DOHH2 (cell line): ENCODE measurements at regions not wholly inside any gene's neighbourhood (a gene's known extent, or its start where the extent isn't known, plus 50 kb on each side); places are given as distances from the start of the nearest gene placed in this dataset.

Source experiments
- H3F3A ChIP-seq: fragments of 200-600 bp; sonication (generic), shearing (Covaris generic); 2 replicates; pipeline ENCODE4 v1.6.0; 2016; ENCODE audit warnings: antibody characterized with exemption, mild to moderate bottlenecking; ENCODE audit not compliant: control insufficient read depth, insufficient read depth
- H3K27ac ChIP-seq: fragments of 200-600 bp; sonication (generic); 2 replicates; pipeline ENCODE4 v1.5.1; 2014; ENCODE audit warnings: low read depth, mild to moderate bottlenecking, low read length, moderate library complexity
- H3K27me3 ChIP-seq: fragments of 200-600 bp; sonication (generic); 2 replicates; pipeline ENCODE4 v1.6.1; 2014; ENCODE audit warnings: mild to moderate bottlenecking, low read length, mixed read lengths; ENCODE audit not compliant: control insufficient read depth
- H3K36me3 ChIP-seq: fragments of 200-600 bp; sonication (generic); 2 replicates; pipeline ENCODE4 v1.6.1; 2014; ENCODE audit warnings: mild to moderate bottlenecking, low read length, moderate library complexity, mixed read lengths; ENCODE audit not compliant: control insufficient read depth
- H3K4me1 ChIP-seq: fragments of 200-600 bp; sonication (generic); 2 replicates; pipeline ENCODE4 v1.6.1; 2014; ENCODE audit warnings: mild to moderate bottlenecking, low read length, mixed read lengths; ENCODE audit not compliant: control insufficient read depth
- H3K4me2 ChIP-seq: fragments of 200-600 bp; sonication (generic); 2 replicates; pipeline ENCODE4 v1.6.0; 2014; ENCODE audit warnings: mild to moderate bottlenecking, low read length, moderate library complexity
- H3K4me3 ChIP-seq: fragments of 200-600 bp; sonication (generic); 2 replicates; pipeline ENCODE4 v1.5.1; 2014; ENCODE audit warnings: mild to moderate bottlenecking, low read length, mixed read lengths
- H3K79me2 ChIP-seq: fragments of 200-600 bp; sonication (generic); 2 replicates; pipeline ENCODE4 v1.6.1; 2014; ENCODE audit warnings: mild to moderate bottlenecking, low read length, mixed read lengths; ENCODE audit not compliant: control insufficient read depth
- H3K9me2 ChIP-seq: fragments of 200-600 bp; sonication (generic); replicated peaks from 2 replicates; pipeline ENCODE4 v1.6.1; 2014; ENCODE audit warnings: mild to moderate bottlenecking, low read length, mixed read lengths; ENCODE audit not compliant: control insufficient read depth
- H3K9me3 ChIP-seq: fragments of 200-600 bp; sonication (generic); 2 replicates; pipeline ENCODE4 v1.6.1; 2014; ENCODE audit warnings: antibody characterized with exemption, low read length, mixed read lengths; ENCODE audit not compliant: control insufficient read depth, insufficient read depth
- H4K20me1 ChIP-seq: fragments of 200-600 bp; sonication (generic); 2 replicates; pipeline ENCODE4 v1.6.0; 2014; ENCODE audit warnings: low read depth, mild to moderate bottlenecking, antibody characterized with exemption, low read length, moderate library complexity; ENCODE audit not compliant: control insufficient read depth, insufficient read depth
- EZH2phosphoT487 ChIP-seq: fragments of 200-600 bp; sonication (generic); IDR thresholded peaks from 2 replicates; pipeline ENCODE4 v1.6.1; 2017; ENCODE audit warnings: borderline replicate concordance, mild to moderate bottlenecking, antibody characterized with exemption, low read length, moderate library complexity, mixed read lengths
- TF ChIP-seq, protein P1 (sequence below): fragments of 200-600 bp; sonication (generic); IDR thresholded peaks from one replicate; pipeline ENCODE4 v1.5.1; 2014; ENCODE audit warnings: antibody characterized with exemption, mild to moderate bottlenecking, low read depth, low read length; ENCODE audit not compliant: poor library complexity, severe bottlenecking

DNA sequence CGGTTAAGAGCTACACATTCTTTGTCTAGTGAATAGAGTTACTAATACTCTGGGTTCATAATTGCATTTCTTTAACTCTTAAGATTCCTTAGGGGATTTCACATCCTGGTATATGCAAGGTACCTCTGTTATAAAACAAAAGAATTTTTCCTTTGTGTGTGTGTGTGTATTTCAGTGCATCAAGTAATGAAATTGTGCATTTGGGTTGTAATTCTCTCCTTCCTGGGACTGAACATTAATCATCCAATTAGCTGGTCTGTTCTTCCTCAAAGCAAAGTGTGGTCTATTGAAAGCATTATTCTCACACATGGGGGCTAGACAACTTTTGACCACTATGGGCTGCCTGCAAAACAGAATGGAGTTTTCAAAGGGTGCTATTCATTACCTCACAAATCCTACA is 74.0 kb downstream of the ZC3H11B start:
- TF ChIP-seq EZH2phosphoT487 = no peak
- TF ChIP-seq, protein P1, sequence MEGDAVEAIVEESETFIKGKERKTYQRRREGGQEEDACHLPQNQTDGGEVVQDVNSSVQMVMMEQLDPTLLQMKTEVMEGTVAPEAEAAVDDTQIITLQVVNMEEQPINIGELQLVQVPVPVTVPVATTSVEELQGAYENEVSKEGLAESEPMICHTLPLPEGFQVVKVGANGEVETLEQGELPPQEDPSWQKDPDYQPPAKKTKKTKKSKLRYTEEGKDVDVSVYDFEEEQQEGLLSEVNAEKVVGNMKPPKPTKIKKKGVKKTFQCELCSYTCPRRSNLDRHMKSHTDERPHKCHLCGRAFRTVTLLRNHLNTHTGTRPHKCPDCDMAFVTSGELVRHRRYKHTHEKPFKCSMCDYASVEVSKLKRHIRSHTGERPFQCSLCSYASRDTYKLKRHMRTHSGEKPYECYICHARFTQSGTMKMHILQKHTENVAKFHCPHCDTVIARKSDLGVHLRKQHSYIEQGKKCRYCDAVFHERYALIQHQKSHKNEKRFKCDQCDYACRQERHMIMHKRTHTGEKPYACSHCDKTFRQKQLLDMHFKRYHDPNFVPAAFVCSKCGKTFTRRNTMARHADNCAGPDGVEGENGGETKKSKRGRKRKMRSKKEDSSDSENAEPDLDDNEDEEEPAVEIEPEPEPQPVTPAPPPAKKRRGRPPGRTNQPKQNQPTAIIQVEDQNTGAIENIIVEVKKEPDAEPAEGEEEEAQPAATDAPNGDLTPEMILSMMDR = no peak
- no peak overlapping the region for H3K27ac ChIP-seq
- H3K36me3 ChIP-seq = no peaks in the 10 kb centered on the region
- no peaks in the 10 kb centered on the region for H3K9me2 ChIP-seq
- H3K4me3 ChIP-seq = no peak overlapping the region
- H4K20me1 ChIP-seq = no peaks in the 10 kb centered on the region
- H3K4me2 ChIP-seq = no peak overlapping the region
- no peaks in the 10 kb centered on the region for H3K9me3 ChIP-seq
- no peaks in the 10 kb centered on the region for H3K4me1 ChIP-seq
- no peaks in the 10 kb centered on the region for H3K79me2 ChIP-seq
- no peaks in the 10 kb centered on the region for H3K27me3 ChIP-seq
- no peaks in the 10 kb centered on the region for H3F3A ChIP-seq

DNA sequence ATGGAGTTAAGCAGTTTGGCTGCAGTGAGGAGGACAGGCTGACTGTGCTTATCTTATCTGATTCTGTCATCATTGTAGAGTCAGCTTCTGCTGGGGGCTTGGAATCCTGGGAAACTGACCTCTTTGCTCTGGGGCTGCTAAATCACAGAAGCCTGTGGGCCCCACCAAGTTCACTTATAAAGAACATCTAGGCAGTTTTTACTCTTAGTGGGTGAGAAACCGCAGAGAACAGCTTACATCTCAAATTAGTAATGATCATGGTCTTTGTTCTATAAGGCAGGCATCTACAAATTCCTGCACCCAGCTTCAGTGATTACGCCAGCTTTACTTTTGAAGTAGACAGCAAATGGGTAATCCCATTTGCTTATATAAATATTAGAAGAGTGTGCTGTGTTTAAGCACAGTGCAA is 75.7 kb downstream of the ZC3H11B start:
- Histone ChIP-seq H4K20me1 (no peaks in the 10 kb centered on the region), H3K4me1 (no peaks in the 10 kb centered on the region), H3K36me3 (no peaks in the 10 kb centered on the region), H3F3A (no peaks in the 10 kb centered on the region), H3K4me2 (no peak overlapping the region), H3K79me2 (no peaks in the 10 kb centered on the region), H3K27ac (no peak overlapping the region), H3K4me3 (no peak overlapping the region), H3K9me3 (no peaks in the 10 kb centered on the region), H3K9me2 (no peaks in the 10 kb centered on the region), H3K27me3 (no peaks in the 10 kb centered on the region)
- no peak for TF ChIP-seq EZH2phosphoT487
- TF ChIP-seq, protein P1 = no peak

DNA sequence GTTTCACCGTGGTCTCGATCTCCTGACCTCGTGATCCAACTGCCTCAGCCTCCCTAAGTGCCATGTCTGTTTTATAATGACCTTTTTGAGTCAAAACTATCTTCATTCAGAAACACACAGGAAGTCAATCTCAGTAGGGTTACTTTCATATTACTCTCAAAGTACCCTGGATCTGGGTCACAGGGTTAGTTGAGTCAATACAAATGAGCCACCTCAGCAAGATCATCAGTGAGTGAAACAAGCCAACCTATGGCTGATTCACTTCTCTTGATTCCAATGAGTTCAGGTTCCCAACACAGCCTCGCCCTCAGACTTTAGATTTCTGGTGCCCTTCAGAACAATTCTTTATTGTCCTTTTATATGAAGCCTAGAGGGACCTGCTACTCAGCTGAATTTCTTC is 76.9 kb downstream of the ZC3H11B start:
- Histone ChIP-seq H4K20me1 (no peaks in the 10 kb centered on the region), H3F3A (no peaks in the 10 kb centered on the region), H3K27me3 (no peaks in the 10 kb centered on the region), H3K9me2 (no peaks in the 10 kb centered on the region), H3K27ac (no peak overlapping the region), H3K79me2 (no peaks in the 10 kb centered on the region), H3K4me1 (no peaks in the 10 kb centered on the region), H3K36me3 (no peaks in the 10 kb centered on the region), H3K4me3 (no peak overlapping the region), H3K4me2 (no peak overlapping the region), H3K9me3 (no peaks in the 10 kb centered on the region)
- no peak for TF ChIP-seq EZH2phosphoT487
- TF ChIP-seq, protein P1 = no peak

DNA sequence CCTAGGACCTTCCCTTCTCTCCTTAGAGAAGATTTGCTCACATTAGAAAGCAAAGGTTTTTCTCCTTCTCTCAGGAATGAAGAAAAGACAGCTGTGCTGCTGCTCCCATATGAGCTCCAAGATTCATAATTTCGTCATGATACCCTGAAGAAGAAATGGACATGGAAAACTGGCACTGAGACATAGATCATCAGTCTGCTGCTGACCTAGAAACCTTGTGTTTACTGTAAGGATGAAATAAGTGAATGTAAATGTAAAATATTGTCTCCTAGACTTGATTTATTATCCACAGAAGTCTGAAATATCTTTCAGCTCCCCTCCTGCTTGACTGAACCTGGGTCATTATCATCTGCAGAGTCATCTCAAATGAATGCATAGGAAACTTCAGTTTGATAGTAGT is 77.9 kb downstream of the ZC3H11B start:
- Histone ChIP-seq H4K20me1 (no peaks in the 10 kb centered on the region), H3K27me3 (no peaks in the 10 kb centered on the region), H3K27ac (no peak overlapping the region), H3F3A (no peaks in the 10 kb centered on the region), H3K9me2 (no peaks in the 10 kb centered on the region), H3K4me2 (no peak overlapping the region), H3K4me3 (no peak overlapping the region), H3K9me3 (no peaks in the 10 kb centered on the region), H3K36me3 (no peaks in the 10 kb centered on the region), H3K79me2 (no peaks in the 10 kb centered on the region), H3K4me1 (no peaks in the 10 kb centered on the region)
- TF ChIP-seq EZH2phosphoT487 = no peak
- TF ChIP-seq, protein P1 = no peak
